GM18951 (cell line): ENCODE measurements at regions not wholly inside any gene's neighbourhood (a gene's known extent, or its start where the extent isn't known, plus 50 kb on each side); places are given as distances from the start of the nearest gene placed in this dataset.
"Not testable (repeated sequence)": the region's sequence is repeated elsewhere in the genome, so short reads cannot be mapped to it uniquely, and the experiment has no call there.

Experiments
- POLR2A ChIP-seq: IDR thresholded peaks from 4 replicates; pipeline ENCODE4 v1.6.1; 2011; ENCODE audit warnings: mild to moderate bottlenecking; ENCODE audit not compliant: insufficient read length, insufficient read depth; ENCODE audit errors: extremely low read depth
- in situ Hi-C: fragments of 300-500 bp; cut with MboI; formaldehyde crosslinking; loops from one replicate; pipeline ENCODE4 v1.12.0; 2022; ENCODE audit warnings: low sequenced_read_pairs, mixed read lengths, inconsistent platforms; ENCODE audit not compliant: unreplicated experiment

DNA sequence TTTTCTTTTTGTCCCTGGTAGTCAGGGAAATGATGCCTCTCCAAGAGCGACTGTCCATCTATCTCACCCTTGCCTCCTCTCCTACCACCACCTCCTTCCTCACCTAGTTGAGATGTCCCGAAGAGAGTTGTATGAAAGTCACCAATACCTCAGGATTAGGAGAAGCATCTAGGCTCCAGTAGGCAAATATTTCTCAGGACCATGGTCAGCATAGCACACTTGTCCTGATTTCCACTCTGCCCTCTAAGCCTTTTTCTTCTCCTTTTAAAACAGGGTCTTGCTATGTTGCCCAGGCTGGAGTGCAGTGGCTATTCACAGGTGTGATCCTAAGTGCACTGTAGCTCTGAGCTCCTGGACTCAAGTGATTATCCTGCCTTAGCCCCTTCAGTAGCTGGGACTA lies 268.4 kb upstream of the PELI2 start:
- in situ Hi-C loops = no loop called here
- no peak for TF ChIP-seq POLR2A

DNA sequence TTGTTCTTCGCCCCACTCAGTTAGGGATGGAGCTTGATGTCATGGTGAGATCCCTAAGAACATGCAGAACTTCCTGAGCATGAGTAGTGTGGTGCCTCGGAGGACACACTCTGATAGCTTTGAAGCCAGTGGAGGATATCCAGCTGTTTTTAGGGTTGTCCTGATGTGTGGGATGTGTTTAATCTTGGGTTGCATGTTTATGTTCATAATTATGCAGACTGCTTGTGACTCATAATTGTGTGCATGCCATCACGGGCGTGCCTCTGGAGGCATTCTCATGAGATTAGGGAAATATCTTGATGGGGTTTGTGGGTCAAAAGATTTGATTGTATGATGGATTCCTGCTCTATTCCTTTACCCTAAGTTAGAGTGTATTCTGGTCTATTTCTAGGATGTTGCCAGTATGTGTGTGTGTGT lies 267.4 kb upstream of the PELI2 start:
- in situ Hi-C loops = no loop called here
- TF ChIP-seq POLR2A = no peak

DNA sequence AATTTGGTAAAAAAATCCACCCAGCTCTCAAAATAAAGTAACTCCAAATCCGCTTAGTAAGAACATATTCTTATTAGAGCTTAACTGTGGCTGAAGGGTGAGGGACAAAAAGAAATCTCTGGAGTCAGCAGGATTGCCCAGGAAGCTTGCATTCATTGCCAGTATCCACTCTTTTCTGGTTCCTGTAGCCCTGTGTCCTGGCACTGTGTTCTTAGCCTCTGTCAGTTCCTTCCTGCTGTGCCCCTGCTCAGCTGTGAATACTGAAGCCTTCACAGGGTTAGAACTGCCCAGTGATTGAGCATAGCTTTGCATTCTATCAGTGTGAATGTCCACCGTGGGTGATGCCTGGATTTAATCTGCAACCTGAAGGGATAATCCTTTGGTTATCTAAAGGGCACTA lies 266.9 kb upstream of the PELI2 start:
- in situ Hi-C loops = no loop called here
- no peak for TF ChIP-seq POLR2A

DNA sequence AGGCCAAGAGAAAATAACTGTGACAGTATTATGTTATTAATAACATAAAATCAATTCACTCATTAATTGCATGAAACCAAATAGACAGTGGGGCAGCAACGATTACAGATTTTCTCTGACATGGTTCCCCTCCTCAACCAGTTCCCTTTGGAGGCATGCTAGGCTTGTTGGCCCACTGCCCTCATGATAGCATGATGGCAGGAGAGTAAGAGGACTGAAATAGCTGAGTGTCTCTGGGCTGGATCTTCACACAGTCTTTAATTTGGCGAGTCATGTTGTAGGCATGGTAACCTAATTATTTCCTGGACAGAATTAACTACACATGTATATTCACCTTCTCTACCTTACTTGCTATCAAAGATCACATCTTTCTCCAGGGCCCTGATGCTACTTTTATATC lies 266.2 kb upstream of the PELI2 start:
- in situ Hi-C loops = no loop called here
- TF ChIP-seq POLR2A = no peak

DNA sequence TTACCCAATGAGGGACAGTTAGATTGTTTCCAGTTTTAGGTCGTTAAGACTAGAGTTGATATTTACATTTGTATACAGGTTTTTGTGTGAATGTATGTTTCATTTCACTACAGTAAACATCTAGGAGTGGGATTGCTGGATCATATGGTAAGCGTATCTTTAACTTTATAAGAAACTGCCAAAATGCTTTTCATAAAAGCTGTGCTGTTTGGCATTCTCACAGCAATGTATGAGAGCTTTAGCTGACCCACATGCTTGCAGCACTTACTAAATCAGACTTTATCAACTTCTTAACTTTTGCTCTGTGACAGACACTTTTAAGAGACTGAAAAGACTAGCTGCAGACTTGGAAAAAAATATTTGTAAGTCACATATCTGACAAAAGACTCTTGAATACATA lies 262.5 kb upstream of the PELI2 start:
- in situ Hi-C loops = no loop called here
- no peak for TF ChIP-seq POLR2A

DNA sequence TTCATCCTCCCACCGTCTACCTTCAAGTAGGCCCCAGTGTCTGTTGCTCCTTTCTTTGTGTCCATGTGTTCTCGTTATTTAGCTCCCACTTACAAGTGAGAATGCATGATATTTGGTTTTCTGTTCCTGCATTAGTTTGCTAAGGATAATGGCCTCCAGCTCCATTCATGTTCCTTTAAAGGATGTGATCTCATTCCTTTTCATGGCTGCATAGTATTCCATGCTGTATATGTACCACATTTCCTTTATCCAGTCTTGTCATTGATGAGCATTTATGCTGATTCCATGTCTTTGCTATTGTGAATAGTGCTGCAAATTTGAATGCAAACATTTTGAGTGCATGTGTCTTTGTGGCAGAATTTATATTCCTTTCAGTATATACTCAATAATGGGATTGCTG lies 259.6 kb upstream of the PELI2 start:
- no peak for TF ChIP-seq POLR2A
- in situ Hi-C loops = no loop called here

DNA sequence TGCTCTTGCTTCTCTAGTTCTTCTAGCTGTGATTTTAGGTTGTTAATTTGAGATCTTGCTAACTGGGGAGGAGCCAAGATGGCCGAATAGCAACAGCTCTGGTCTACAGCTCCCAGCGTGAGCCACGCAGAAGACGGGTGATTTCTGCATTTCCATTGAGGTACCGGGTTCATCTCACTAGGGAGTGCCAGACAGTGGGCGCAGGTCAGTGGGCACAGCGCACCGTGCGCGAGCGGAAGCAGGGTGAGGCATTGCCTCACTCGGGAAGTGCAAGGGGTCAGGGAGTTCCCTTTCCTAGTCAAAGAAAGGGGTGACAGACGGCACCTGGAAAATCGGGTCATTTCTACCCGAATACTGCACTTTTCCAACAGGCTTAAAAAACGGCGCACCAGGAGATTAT lies 256.6 kb upstream of the PELI2 start:
- in situ Hi-C loops = not testable (repeated sequence)

DNA sequence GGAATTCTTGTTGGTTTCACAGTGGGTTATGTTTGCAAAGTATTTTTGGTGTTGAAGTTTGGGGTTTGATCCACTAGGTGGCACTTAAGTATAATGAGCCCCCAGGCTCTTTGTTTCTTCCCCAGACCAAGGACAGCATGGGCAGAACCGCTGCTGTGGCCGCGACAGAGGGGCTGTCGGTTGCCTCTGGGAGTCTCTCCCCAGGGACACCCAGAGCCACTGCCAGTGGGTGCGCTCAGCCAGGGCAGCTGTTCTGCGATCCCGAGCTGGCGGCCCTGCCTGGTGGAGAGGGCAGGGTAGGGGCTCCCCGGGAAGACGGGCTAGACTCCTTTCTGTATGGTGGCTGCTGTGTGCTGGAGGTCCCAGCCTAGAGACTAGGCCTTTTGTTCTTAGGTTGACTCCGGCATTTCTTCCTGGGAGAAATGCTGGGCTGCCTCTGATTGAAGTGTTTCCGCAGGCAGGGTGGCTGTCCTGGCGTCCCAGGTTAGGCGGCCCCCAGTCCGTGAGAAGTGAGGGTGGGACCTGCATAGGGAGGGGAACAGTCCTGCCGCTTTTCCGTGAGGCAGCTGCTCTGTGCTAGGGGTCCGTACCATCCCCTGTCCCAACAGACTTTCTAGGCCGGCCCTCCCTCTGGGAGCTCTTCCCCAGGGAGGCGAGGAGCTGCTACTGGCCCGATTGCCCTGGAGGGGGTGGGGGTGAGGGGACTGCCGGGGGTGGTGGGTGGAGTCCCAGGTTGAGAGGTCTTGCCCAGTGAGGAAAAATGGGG lies 253.1 kb upstream of the PELI2 start:
- in situ Hi-C loops = no loop called here
- TF ChIP-seq POLR2A = no peak

DNA sequence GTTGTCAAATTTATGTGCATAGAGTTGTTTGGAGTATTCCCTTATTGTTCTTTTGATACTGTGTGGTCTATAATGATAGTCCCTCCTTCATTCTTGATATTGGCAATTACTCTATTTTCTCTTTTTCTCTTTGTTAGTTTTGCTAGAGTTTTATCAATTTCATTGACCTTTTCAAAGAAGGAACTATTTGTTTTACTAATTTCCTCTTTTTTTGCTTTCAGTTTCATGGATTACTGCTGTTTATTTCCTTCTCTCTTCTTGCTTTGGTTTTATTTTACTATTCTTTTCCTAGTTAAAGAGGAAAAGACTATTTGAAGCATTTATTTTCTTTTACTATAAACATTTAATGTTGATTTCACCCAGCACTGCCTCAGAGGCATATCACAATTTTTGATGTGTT lies 250.9 kb upstream of the PELI2 start:
- in situ Hi-C loops = no loop called here
- TF ChIP-seq POLR2A = no peak

DNA sequence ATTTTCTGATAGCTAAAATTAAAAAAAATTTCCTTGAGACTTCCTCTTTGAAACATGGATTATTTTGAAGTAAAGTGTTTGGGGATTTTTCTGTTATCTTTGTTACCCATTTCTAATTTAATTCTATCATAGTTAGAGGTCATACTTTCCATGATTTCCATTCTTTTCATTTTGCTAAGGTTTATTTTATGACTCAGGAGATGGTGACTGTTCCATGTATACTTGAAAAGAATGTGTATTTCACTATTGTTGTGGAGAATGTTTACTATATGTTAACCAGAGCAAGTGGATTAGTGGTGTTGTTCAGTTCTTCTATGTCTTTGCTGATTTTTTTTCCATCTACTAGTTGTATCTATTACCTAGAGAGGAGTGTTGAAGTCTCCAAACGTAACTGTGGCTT lies 250.5 kb upstream of the PELI2 start:
- in situ Hi-C loops = no loop called here
- TF ChIP-seq POLR2A = no peak

DNA sequence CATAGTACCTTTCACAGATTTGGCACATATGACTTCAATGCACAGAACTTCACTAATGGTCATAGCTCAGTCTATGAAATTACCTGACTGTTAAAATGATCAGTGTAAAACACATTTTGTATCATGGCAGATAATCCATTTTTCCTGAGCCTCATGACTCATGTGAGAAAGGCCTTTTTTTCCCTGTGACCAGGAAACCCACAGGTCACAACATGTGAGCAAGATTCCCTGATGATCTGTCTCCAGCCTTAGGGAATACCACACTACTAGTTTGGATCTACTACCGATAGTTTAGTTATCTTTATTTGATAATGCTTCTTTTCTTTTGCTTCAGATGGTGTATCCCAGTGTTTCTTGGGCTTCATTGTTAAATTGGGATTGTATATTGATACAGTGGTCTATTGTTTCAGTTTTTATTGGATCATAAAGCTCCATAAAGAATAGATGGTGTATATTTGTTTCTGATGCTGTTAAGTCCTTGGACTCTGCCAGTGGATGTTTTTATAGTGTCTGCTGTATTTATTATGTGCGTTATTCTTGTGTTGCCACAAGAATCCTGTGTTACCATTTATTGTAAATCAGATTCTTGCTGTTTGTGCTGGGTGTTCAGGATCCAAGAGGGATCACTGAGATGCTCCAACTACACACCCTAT lies 248.7 kb upstream of the PELI2 start:
- TF ChIP-seq POLR2A = no peak
- in situ Hi-C loops = no loop called here

DNA sequence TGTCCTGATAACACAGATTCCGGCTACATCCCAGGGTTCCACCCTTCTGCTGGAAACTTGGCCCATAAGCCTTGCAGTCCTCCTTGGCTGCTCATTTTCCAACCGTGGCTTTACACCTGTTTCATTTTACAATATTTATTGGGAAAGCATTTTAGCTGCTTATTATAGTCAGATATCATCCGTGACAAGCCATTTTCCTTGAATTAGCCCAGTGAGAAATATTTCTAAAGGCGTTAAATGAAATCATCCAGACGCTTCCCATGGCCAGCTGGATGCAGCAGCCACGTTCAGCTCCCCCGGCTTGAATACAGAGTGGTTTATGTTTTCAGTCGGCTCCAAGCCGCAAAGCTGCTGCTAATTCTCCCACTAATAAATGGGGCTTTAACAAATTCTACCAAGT lies 245.0 kb upstream of the PELI2 start:
- TF ChIP-seq POLR2A = no peak
- in situ Hi-C loops = no loop called here

DNA sequence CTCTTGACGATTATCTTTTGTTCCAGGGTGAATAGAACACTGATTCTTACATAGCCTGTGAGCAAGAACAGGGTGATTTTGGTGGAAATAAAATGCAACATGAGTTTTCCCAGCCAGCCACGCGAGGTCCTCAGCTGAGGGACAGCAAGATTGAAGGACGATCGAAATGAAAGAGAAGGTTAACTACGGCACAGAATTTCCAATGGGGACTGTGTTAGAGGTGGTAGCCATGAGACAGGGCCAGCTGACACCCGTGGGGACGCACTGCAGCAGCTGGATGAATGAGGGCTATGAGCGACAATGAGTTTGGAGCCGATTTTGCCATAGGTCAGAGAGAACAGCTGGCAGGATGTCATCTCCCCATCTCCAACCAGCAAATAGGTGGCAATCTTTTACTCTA lies 243.4 kb upstream of the PELI2 start:
- in situ Hi-C loops = no loop called here

DNA sequence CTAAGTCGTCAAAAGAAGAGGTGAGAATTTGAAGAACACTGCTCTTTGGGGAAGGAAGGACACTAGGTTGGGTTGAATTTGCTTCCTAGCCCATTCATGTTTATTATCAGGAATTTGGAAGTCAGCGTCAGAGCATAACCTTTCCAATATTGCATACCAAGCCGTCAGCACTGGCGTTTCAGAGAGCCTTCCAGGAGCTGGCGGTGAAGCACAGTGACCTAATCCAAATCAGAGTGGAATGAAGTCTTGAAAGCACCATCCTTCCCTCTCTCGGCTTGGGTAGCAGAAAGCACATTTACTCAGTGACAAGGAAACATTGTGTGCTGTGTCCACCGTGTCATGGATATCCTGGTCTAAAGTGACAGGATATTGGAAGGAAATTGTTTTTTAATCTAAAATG lies 240.3 kb upstream of the PELI2 start:
- in situ Hi-C loops = no loop called here
- TF ChIP-seq POLR2A = no peak

More for the DNA sequence above, 243.4 kb upstream of the PELI2 start:
- no peak for TF ChIP-seq POLR2A
